NT2/D1 (cell line): ENCODE measurements at regions not wholly inside any gene's neighbourhood (a gene's known extent, or its start where the extent isn't known, plus 50 kb on each side); places are given as distances from the start of the nearest gene placed in this dataset.

Experiments
- DNase-seq: peaks from one replicate; pipeline ENCODE4 v3.0.0-alpha.2; 2011; ENCODE audit warnings: low read depth, low spot score
- H3K27me3 ChIP-seq: 2 replicates; pipeline ENCODE4 v1.6.0; 2011; ENCODE audit warnings: mild to moderate bottlenecking; ENCODE audit not compliant: insufficient read length, insufficient read depth
- H3K36me3 ChIP-seq: 2 replicates; pipeline ENCODE4 v1.6.1; 2011; ENCODE audit warnings: mild to moderate bottlenecking, low read length, mixed read lengths; ENCODE audit not compliant: insufficient read depth, insufficient read length
- H3K4me1 ChIP-seq: 2 replicates; pipeline ENCODE4 v1.5.1; 2011; ENCODE audit not compliant: insufficient read depth, insufficient read length
- H3K4me3 ChIP-seq: 2 replicates; pipeline ENCODE4 v1.5.1; 2011; ENCODE audit warnings: low read depth; ENCODE audit not compliant: insufficient read length
- H3K9ac ChIP-seq: 2 replicates; pipeline ENCODE4 v1.6.0; 2011; ENCODE audit warnings: low read depth; ENCODE audit not compliant: insufficient read length
- H3K9me3 ChIP-seq: 2 replicates; pipeline ENCODE4 v1.5.1; 2011; ENCODE audit warnings: mild to moderate bottlenecking, low read length; ENCODE audit not compliant: insufficient read depth
- SUZ12 ChIP-seq: IDR thresholded peaks from 2 replicates; pipeline ENCODE4 v1.6.1; 2011; ENCODE audit not compliant: insufficient read length, insufficient read depth; ENCODE audit errors: extremely low read depth
- YY1 ChIP-seq: IDR thresholded peaks from 2 replicates; pipeline ENCODE4 v1.6.1; 2011; ENCODE audit not compliant: insufficient read length, insufficient read depth
- ZNF274 ChIP-seq: IDR thresholded peaks from 2 replicates; pipeline ENCODE4 v1.6.1; 2011; ENCODE audit warnings: mild to moderate bottlenecking, low read depth, low read length

GRCh38 chr4:165711436-165711835 lies 161.6 kb upstream of the TLL1 start:
- H3K4me3 ChIP-seq: no peak overlapping the region
- DNase-seq: no peak
- H3K9me3 ChIP-seq: no peaks in the 10 kb centered on the region
- no peak for TF ChIP-seq SUZ12
- no peak for TF ChIP-seq YY1
- TF ChIP-seq ZNF274: no peak
- no peaks in the 10 kb centered on the region for H3K36me3 ChIP-seq
- H3K9ac ChIP-seq: no peak overlapping the region
- no peaks in the 10 kb centered on the region for H3K27me3 ChIP-seq
- no peaks in the 10 kb centered on the region for H3K4me1 ChIP-seq

GRCh38 chr4:165711912-165712311 lies 161.1 kb upstream of the TLL1 start:
- H3K36me3 ChIP-seq: no peaks in the 10 kb centered on the region
- no peaks in the 10 kb centered on the region for H3K4me1 ChIP-seq
- H3K9me3 ChIP-seq: no peaks in the 10 kb centered on the region
- no peak overlapping the region for H3K9ac ChIP-seq
- DNase-seq: no peak
- TF ChIP-seq ZNF274 (no peak), SUZ12 (no peak), YY1 (no peak)
- H3K27me3 ChIP-seq: no peaks in the 10 kb centered on the region
- no peak overlapping the region for H3K4me3 ChIP-seq

DNA sequence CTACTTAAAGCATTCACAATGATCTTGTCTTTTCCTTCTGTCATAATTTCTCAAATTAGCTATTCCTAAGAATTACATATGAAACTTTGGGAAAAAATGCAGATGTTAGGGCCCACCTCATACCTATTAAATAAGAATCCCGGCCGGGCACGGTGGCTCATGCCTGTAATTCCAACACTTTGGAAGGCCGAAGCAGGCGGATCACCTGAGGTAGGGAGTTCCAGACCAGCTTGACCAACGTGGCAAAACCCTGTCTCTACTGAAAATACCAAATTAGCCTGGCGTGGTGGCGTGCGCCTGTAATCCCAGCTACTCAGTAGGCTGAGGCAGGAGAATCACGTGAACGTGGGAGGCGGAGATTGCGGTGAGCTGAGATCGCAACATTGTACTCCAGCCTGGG lies 158.4 kb upstream of the TLL1 start:
- no peaks in the 10 kb centered on the region for H3K9me3 ChIP-seq
- H3K9ac ChIP-seq: no peak overlapping the region
- no peaks in the 10 kb centered on the region for H3K27me3 ChIP-seq
- no peaks in the 10 kb centered on the region for H3K36me3 ChIP-seq
- DNase-seq: no peak
- H3K4me3 ChIP-seq: no peak overlapping the region
- H3K4me1 ChIP-seq: no peaks in the 10 kb centered on the region
- TF ChIP-seq SUZ12: no peak

DNA sequence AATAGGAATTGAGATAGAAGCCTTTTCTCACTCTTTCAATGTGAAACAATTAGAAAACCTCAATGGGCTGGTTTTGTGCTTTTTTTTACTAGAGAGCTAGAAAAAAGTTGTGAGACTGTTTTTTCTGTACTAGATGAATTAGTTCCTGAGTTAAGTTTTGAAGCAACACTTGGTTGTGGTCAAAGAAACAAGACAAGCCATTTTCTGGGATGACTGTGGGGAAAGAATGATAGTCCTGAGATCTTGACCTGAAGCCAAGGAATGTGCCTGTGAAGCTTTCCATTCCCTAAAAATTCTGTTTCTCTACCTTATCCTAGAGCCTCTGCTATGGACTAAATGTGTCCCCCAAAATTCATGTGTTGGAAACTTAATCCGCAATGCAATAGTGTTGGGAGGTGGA lies 157.8 kb upstream of the TLL1 start:
- Histone ChIP-seq H3K36me3 (no peaks in the 10 kb centered on the region), H3K4me3 (no peak overlapping the region), H3K9ac (no peak overlapping the region), H3K27me3 (no peaks in the 10 kb centered on the region), H3K9me3 (no peaks in the 10 kb centered on the region), H3K4me1 (no peaks in the 10 kb centered on the region)
- no peak for TF ChIP-seq YY1
- TF ChIP-seq ZNF274: no peak
- TF ChIP-seq SUZ12: no peak
- no peak for DNase-seq

DNA sequence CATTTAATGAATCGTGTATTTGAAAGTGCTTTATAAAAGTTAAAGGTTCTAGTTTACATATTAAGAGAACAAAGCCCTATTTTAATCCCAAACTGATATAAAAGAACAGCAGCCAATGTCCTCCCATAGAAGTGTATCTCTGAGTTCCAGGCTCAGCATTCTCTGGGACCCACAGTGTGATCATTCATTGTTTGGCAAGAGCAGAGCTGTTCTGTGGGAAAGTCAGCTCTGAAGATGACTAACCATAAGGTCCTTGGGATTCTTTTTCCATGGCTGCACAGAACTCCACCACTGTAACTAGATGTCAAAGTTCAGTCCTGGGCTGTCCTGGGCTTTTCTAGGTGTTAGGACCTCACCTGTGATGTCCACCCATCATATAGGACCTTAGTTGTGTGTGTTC lies 157.0 kb upstream of the TLL1 start:
- H3K4me3 ChIP-seq: no peak overlapping the region
- H3K9ac ChIP-seq: no peak overlapping the region
- H3K9me3 ChIP-seq: no peaks in the 10 kb centered on the region
- H3K4me1 ChIP-seq: no peaks in the 10 kb centered on the region
- no peaks in the 10 kb centered on the region for H3K27me3 ChIP-seq
- no peak for DNase-seq
- TF ChIP-seq ZNF274 (no peak), SUZ12 (no peak), YY1 (no peak)
- H3K36me3 ChIP-seq: no peaks in the 10 kb centered on the region

DNA sequence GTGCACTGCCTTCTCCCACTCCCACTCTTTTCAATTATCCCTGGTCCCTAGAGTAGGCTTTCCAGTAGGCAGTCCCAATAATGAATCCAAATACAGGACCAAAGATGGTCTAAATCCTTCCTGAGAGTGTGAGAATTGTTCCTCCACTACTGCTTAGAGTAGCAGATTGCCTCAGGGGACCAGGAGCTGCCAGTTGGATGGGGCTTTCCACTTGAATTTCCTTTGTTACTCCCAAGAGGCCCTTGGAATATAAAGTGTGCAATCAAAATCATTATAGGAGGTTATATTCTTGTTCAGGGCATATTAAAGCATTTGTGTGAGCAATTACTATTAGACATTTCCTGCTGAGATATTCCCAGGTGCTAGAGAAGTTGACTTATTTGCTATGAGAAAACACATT lies 156.6 kb upstream of the TLL1 start:
- Histone ChIP-seq H3K4me3 (no peak overlapping the region), H3K9me3 (no peaks in the 10 kb centered on the region), H3K9ac (no peak overlapping the region), H3K36me3 (no peaks in the 10 kb centered on the region), H3K27me3 (no peaks in the 10 kb centered on the region), H3K4me1 (no peaks in the 10 kb centered on the region)
- DNase-seq: no peak
- TF ChIP-seq SUZ12: no peak
- no peak for TF ChIP-seq YY1
- no peak for TF ChIP-seq ZNF274

- H3K4me3 ChIP-seq: no peak overlapping the region
- TF ChIP-seq ZNF274 (no peak), YY1 (no peak), SUZ12 (no peak)
- no peak for DNase-seq
- H3K9ac ChIP-seq: no peak overlapping the region
- H3K9me3 ChIP-seq: no peaks in the 10 kb centered on the region
- no peaks in the 10 kb centered on the region for H3K4me1 ChIP-seq
- no peaks in the 10 kb centered on the region for H3K27me3 ChIP-seq
- no peaks in the 10 kb centered on the region for H3K36me3 ChIP-seq
Measured at GRCh38 chr4:165718660-165719059, 154.4 kb upstream of the TLL1 start.
